ENCODE measurements at regions not wholly inside any gene's neighbourhood (a gene's known extent, or its start where the extent isn't known, plus 50 kb on each side); places are given as distances from the start of the nearest gene placed in this dataset.

GRCh38 chr5:121221483-121221882, 630.2 kb upstream of the FTMT start:
- Mint-ChIP-seq H3K27me3 (no peaks in the 10 kb centered on the region), H3K9me3 (ENCODE audit: low read depth) (peaks cover 8% of the 10 kb centered on the region), H3K36me3 (ENCODE audit: insufficient read depth) (no peaks in the 10 kb centered on the region), H3K4me3 (ENCODE audit: low read depth) (no peak overlapping the region), H3K4me1 (ENCODE audit: low read depth) (no peaks in the 10 kb centered on the region), H3K27ac (no peak overlapping the region)
- TF ChIP-seq CTCF (IDR thresholded peaks at IDR 0.05; ENCODE audit: unreplicated experiment), result no peak
- DNase-seq (ENCODE audit: low spot score, unreplicated experiment), result no peak

GRCh38 chr5:121226765-121227164, 624.9 kb upstream of the FTMT start:
- TF ChIP-seq CTCF (IDR thresholded peaks at IDR 0.05; ENCODE audit: unreplicated experiment), result no peak
- H3K27ac Mint-ChIP-seq, result no peak overlapping the region
- no peak overlapping the region for H3K4me3 Mint-ChIP-seq (ENCODE audit: low read depth)
- DNase-seq (ENCODE audit: low spot score, unreplicated experiment), result no peak
- peaks cover 2% of the 10 kb centered on the region for H3K36me3 Mint-ChIP-seq (ENCODE audit: insufficient read depth)
- H3K4me1 Mint-ChIP-seq (ENCODE audit: low read depth), result no peaks in the 10 kb centered on the region
- H3K27me3 Mint-ChIP-seq, result no peaks in the 10 kb centered on the region
- H3K9me3 Mint-ChIP-seq (ENCODE audit: low read depth), result peaks cover 23% of the 10 kb centered on the region

DNA sequence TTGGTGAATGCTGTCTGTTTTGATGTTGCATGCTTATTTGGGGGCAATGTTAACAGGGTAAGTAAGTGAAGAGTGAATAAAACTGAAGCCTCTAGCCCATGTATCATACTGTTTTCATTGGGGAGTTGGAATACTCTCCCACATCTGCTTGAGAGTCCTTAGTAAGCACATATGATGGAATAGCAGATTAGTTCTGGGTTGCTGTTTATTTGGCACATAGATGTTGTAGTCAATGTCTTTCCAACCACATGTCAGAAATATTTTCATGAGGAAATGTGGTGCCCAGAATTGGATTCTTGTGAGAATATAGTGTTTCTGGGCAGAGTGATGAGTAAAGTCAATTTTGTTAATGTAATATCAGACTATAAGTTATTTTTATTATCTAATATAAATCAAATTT, 611.7 kb upstream of the FTMT start:
- Mint-ChIP-seq H3K9me3 (ENCODE audit: low read depth) (peaks cover 6% of the 10 kb centered on the region), H3K4me1 (ENCODE audit: low read depth) (no peaks in the 10 kb centered on the region), H3K4me3 (ENCODE audit: low read depth) (no peak overlapping the region), H3K36me3 (ENCODE audit: insufficient read depth) (peaks cover 2% of the 10 kb centered on the region), H3K27me3 (no peaks in the 10 kb centered on the region), H3K27ac (no peak overlapping the region)
- TF ChIP-seq CTCF (IDR thresholded peaks at IDR 0.05; ENCODE audit: unreplicated experiment), result no peak
- no peak for DNase-seq (ENCODE audit: low spot score, unreplicated experiment)

GRCh38 chr5:121246971-121247370, 604.7 kb upstream of the FTMT start:
- no peak for DNase-seq (ENCODE audit: low spot score, unreplicated experiment)
- H3K27ac Mint-ChIP-seq, result no peak overlapping the region
- H3K27me3 Mint-ChIP-seq, result no peaks in the 10 kb centered on the region
- no peaks in the 10 kb centered on the region for H3K36me3 Mint-ChIP-seq (ENCODE audit: insufficient read depth)
- H3K4me1 Mint-ChIP-seq (ENCODE audit: low read depth), result peaks cover 2% of the 10 kb centered on the region
- H3K9me3 Mint-ChIP-seq (ENCODE audit: low read depth), result peaks cover 5% of the 10 kb centered on the region
- no peak for TF ChIP-seq CTCF (IDR thresholded peaks at IDR 0.05; ENCODE audit: unreplicated experiment)
- no peak overlapping the region for H3K4me3 Mint-ChIP-seq (ENCODE audit: low read depth)

DNA sequence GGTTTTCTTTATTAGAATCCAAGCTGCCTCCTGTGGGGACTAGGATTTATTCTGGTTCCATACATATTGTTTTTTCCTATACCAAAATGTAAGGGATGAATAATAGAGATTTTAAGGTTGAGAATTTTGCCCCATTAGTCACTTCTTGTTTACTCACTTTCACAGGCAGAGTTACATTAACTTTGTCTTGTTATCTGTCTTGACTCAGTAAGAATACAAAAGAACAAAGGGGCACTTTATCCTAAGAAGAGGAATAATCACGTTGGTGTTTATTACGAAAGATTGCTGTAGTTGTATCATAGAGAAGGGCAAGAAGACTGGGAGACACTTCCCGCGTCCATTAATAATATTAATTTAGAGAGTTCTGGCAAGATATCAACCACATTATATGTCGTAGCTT, 599.7 kb upstream of the FTMT start:
- H3K4me1 Mint-ChIP-seq (ENCODE audit: low read depth), result peaks cover 3% of the 10 kb centered on the region
- no peaks in the 10 kb centered on the region for H3K36me3 Mint-ChIP-seq (ENCODE audit: insufficient read depth)
- no peak for DNase-seq (ENCODE audit: low spot score, unreplicated experiment)
- TF ChIP-seq CTCF (IDR thresholded peaks at IDR 0.05; ENCODE audit: unreplicated experiment), result no peak
- H3K27me3 Mint-ChIP-seq, result no peaks in the 10 kb centered on the region
- no peak overlapping the region for H3K27ac Mint-ChIP-seq
- H3K4me3 Mint-ChIP-seq (ENCODE audit: low read depth), result no peak overlapping the region
- H3K9me3 Mint-ChIP-seq (ENCODE audit: low read depth), result peaks cover 5% of the 10 kb centered on the region

Measured in progenitor cell of endocrine pancreas (in vitro differentiated cells).